SK-N-SH treated with all-trans-retinoic acid at 6 μM for 48 hours (cell line): ENCODE measurements at regions not wholly inside any gene's neighbourhood (a gene's known extent, or its start where the extent isn't known, plus 50 kb on each side); places are given as distances from the start of the nearest gene placed in this dataset.

Source experiments
- ATAC-seq: fragments of 200-7000 bp; cut with Tn5 transposase; 3 replicates; pipeline ENCODE4 v1.9.1; 2020; ENCODE audit warnings: mild to moderate bottlenecking, moderate library complexity
- ARNTL ChIP-seq: fragments of 450-650 bp; formaldehyde crosslinking; IDR thresholded peaks from 2 replicates; pipeline ENCODE4 v1.5.0; 2020; ENCODE audit warnings: low read depth, mild to moderate bottlenecking, moderate library complexity, borderline replicate concordance
- BACH2 ChIP-seq: fragments of 250-450 bp; sonication (Bioruptor Pico); IDR thresholded peaks from 2 replicates; pipeline ENCODE4 v1.9.0; 2021; ENCODE audit warnings: mild to moderate bottlenecking, borderline replicate concordance
- CSDC2 ChIP-seq: fragments of 250-450 bp; sonication (Bioruptor Pico); IDR thresholded peaks from 2 replicates; pipeline ENCODE4 v1.5.0; 2020; ENCODE audit warnings: mild to moderate bottlenecking, moderate library complexity
- ESRRG ChIP-seq: fragments of 250-450 bp; sonication (Bioruptor Pico); IDR thresholded peaks from 2 replicates; pipeline ENCODE4 v1.6.1; 2021; ENCODE audit warnings: mild to moderate bottlenecking
- GLIS3 ChIP-seq: fragments of 250-450 bp; sonication (Bioruptor Pico); IDR thresholded peaks from 2 replicates; pipeline ENCODE4 v1.5.0; 2020; ENCODE audit warnings: mild to moderate bottlenecking, moderate library complexity
- ISL1 ChIP-seq: fragments of 250-450 bp; sonication (Bioruptor Pico); IDR thresholded peaks from 2 replicates; pipeline ENCODE4 v2.1.2; 2022; ENCODE audit warnings: mild to moderate bottlenecking, moderate library complexity
- POU6F1 ChIP-seq: fragments of 250-450 bp; sonication (Bioruptor Pico); IDR thresholded peaks from 2 replicates; pipeline ENCODE4 v1.8.0; 2021; ENCODE audit warnings: low read depth, mild to moderate bottlenecking, moderate library complexity, borderline replicate concordance
- PPARA ChIP-seq: fragments of 250-450 bp; sonication (Bioruptor Pico); IDR thresholded peaks from 2 replicates; pipeline ENCODE4 v1.5.0; 2020; ENCODE audit warnings: mild to moderate bottlenecking, borderline replicate concordance
- RARB ChIP-seq: fragments of 250-450 bp; sonication (Bioruptor Pico); IDR thresholded peaks from 2 replicates; pipeline ENCODE4 v1.8.0; 2021; ENCODE audit warnings: mild to moderate bottlenecking, moderate library complexity
- SNAI2 ChIP-seq: fragments of 250-450 bp; sonication (Bioruptor Pico); IDR thresholded peaks from 2 replicates; pipeline ENCODE4 v1.5.0; 2020; ENCODE audit warnings: mild to moderate bottlenecking, moderate library complexity
- TCF4 ChIP-seq: fragments of 250-450 bp; sonication (Bioruptor Pico); IDR thresholded peaks from 2 replicates; pipeline ENCODE4 v1.8.0; 2021; ENCODE audit warnings: mild to moderate bottlenecking, moderate library complexity, borderline replicate concordance
- TSHZ2 ChIP-seq: fragments of 250-450 bp; sonication (Bioruptor Pico); IDR thresholded peaks from 2 replicates; pipeline ENCODE4 v1.5.0; 2020; ENCODE audit warnings: mild to moderate bottlenecking, moderate library complexity
- ZFP3 ChIP-seq: fragments of 250-450 bp; sonication (Bioruptor Pico); IDR thresholded peaks from 2 replicates; pipeline ENCODE4 v1.5.0; 2020; ENCODE audit warnings: mild to moderate bottlenecking, moderate library complexity
- ZFP30 ChIP-seq: fragments of 450-650 bp; formaldehyde crosslinking; IDR thresholded peaks from 2 replicates; pipeline ENCODE4 v1.5.0; 2022; ENCODE audit warnings: mild to moderate bottlenecking, moderate library complexity
- ZNF565 ChIP-seq: fragments of 450-650 bp; formaldehyde crosslinking; conservative IDR thresholded peaks from 2 replicates; pipeline ENCODE4 v1.5.0; 2020; ENCODE audit warnings: low read depth, mild to moderate bottlenecking, moderate library complexity
- ZNF70 ChIP-seq: fragments of 450-650 bp; formaldehyde crosslinking; IDR thresholded peaks from 2 replicates; pipeline ENCODE4 v1.5.0; 2020; ENCODE audit warnings: mild to moderate bottlenecking, moderate library complexity
- ZNF8 ChIP-seq: fragments of 450-650 bp; formaldehyde crosslinking; IDR thresholded peaks from 2 replicates; pipeline ENCODE4 v1.5.0; 2020; ENCODE audit warnings: mild to moderate bottlenecking, moderate library complexity
- TF ChIP-seq, protein P1 (sequence below): fragments of 250-450 bp; sonication (Bioruptor Pico); IDR thresholded peaks from 2 replicates; pipeline ENCODE4 v1.5.1; 2020; ENCODE audit warnings: low read depth, mild to moderate bottlenecking, moderate library complexity
- TF ChIP-seq, protein P2 (sequence below): fragments of 250-450 bp; sonication (Bioruptor Pico); IDR thresholded peaks from 2 replicates; pipeline ENCODE4 v1.5.1; 2021; ENCODE audit warnings: mild to moderate bottlenecking, moderate library complexity

DNA sequence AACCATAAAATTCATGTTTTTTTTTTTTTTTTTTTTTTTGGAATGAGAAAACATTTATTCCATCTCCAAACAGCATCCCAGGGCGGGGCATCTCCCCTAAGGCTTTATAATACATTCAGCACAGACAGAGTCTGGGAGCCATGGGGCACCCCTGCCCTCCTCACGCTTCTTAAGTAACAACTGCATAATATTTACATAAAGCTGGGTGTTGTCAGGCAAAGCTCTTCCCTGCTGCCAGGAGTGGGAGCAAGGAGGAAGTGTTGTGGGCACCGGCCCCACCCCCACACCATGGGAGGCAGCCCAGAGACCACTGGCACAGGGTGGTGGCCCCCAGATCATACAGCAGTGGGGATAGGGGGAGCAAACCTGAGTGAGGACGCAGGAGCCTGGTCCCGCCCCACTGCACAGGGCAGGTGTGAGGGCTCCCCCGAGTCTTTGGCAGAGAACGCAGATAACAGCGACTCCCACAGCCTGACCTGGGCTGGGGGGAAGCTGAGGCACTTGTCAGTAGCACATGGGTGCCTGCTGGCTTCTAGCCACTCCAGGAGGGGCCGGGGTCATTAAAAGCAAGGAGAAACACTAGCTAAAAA lies 86.1 kb upstream of the CEP78 start:
- TF ChIP-seq ISL1 (CRISPR knock-in tag), result no peak
- TF ChIP-seq GLIS3 (CRISPR knock-in tag), result no peak
- no peak for TF ChIP-seq BACH2
- no peak for TF ChIP-seq CSDC2
- TF ChIP-seq POU6F1 (CRISPR knock-in tag), result no peak
- TF ChIP-seq RARB (CRISPR knock-in tag), result no peak
- no peak for TF ChIP-seq SNAI2 (CRISPR knock-in tag)
- TF ChIP-seq, all 23 proteins: peak for 0
- no peak for ATAC-seq

GRCh38 chr9:78146241-78146640 lies 89.6 kb upstream of the CEP78 start:
- ATAC-seq, result no peak
- TF ChIP-seq ARNTL (no peak), PPARA (no peak), ZNF565 (no peak), ZFP3 (CRISPR knock-in tag) (no peak), POU6F1 (CRISPR knock-in tag) (no peak), ZNF70 (no peak), ESRRG (CRISPR knock-in tag) (no peak), ZFP30 (CRISPR knock-in tag) (no peak)
- TF ChIP-seq, protein P1, sequence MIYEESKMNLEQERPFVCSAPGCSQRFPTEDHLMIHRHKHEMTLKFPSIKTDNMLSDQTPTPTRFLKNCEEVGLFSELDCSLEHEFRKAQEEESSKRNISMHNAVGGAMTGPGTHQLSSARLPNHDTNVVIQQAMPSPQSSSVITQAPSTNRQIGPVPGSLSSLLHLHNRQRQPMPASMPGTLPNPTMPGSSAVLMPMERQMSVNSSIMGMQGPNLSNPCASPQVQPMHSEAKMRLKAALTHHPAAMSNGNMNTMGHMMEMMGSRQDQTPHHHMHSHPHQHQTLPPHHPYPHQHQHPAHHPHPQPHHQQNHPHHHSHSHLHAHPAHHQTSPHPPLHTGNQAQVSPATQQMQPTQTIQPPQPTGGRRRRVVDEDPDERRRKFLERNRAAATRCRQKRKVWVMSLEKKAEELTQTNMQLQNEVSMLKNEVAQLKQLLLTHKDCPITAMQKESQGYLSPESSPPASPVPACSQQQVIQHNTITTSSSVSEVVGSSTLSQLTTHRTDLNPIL (CRISPR knock-in tag), result no peak
- TF ChIP-seq, all 23 proteins: peak for 0

DNA sequence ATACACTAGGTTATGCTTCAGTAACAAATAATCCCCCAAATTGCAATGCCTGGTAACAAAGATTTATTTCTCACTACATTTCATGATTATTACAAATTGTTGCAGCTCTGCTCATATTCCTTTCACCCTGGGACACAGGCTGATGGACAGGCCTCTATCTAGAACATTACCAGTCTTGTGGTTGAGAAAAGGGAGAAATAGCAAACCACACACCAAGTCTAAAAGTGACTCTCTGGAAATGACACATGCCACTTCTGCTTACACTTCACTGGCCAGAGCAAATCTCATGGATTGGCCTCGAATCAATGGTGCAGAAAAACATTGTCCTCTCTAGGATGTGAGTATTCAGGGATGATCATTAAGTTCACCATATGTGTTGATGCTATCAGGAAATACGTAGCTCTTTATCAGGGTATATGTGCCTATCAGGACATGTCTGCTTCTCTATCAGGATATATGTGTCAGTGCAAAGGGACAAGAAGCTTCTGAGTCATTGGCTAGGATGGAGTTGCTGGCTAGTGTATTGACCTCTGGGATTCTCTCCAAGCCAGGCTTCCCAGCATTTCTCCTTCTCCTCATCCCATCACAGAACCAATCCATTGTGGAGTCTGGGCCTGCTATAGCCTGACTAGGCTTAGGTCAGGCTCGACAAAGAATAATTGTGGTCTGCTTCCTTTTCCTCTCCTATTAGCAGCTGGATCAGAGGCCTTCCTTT lies 91.1 kb upstream of the CEP78 start:
- ATAC-seq, result no peak

More for the DNA sequence above, 91.1 kb upstream of the CEP78 start:
- TF ChIP-seq ZNF8 (CRISPR knock-in tag) (no peak), ZFP30 (CRISPR knock-in tag) (no peak), ISL1 (CRISPR knock-in tag) (no peak), GLIS3 (CRISPR knock-in tag) (no peak), ZFP3 (CRISPR knock-in tag) (no peak), TSHZ2 (no peak), BACH2 (no peak), CSDC2 (no peak), TCF4 (no peak)
- TF ChIP-seq, protein P2, sequence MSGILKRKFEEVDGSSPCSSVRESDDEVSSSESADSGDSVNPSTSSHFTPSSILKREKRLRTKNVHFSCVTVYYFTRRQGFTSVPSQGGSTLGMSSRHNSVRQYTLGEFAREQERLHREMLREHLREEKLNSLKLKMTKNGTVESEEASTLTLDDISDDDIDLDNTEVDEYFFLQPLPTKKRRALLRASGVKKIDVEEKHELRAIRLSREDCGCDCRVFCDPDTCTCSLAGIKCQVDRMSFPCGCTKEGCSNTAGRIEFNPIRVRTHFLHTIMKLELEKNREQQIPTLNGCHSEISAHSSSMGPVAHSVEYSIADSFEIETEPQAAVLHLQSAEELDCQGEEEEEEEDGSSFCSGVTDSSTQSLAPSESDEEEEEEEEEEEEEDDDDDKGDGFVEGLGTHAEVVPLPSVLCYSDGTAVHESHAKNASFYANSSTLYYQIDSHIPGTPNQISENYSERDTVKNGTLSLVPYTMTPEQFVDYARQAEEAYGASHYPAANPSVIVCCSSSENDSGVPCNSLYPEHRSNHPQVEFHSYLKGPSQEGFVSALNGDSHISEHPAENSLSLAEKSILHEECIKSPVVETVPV (CRISPR knock-in tag), result no peak
